ENCODE measurements at regions not wholly inside any gene's neighbourhood (a gene's known extent, or its start where the extent isn't known, plus 50 kb on each side); places are given as distances from the start of the nearest gene placed in this dataset.

DNA sequence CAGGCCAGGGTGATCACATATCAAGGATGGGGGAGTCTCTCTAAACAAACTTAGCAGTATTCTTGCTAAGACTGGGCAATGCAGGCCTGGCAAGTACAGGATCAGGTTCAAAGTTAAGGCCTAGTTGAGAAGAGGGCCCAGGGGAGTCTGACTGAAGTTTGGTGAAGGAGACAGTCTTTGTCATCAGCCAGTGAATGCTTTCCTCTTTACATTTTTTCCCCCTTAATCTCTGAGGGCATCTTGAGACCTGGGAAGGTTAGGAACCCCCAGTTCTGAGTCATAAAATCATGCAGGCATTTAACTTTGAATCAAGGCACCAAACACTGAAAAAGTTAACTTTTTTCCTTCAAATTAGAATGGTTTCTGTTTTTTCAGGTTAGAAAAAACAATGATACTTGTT, 311.5 kb downstream of the REEP3 start:
- Histone ChIP-seq H3K4me1 (ENCODE audit: control insufficient read depth, insufficient read depth, low read depth, low read length) (no peaks in the 10 kb centered on the region), H3K18ac (ENCODE audit: low read depth in 1 of 2, low read length in 2 of 2) (no peak overlapping the region), H2BK15ac (ENCODE audit: low read depth, poor library complexity, severe bottlenecking) (no peak overlapping the region), H3K27ac (ENCODE audit: low read length, poor library complexity, severe bottlenecking) (no peak overlapping the region), H3K79me1 (replicated peaks; ENCODE audit: low read length, poor library complexity, severe bottlenecking) (no peaks in the 10 kb centered on the region), H2BK12ac (ENCODE audit: low read length in 2 of 2) (no peak overlapping the region), H3K27me3 (ENCODE audit: control insufficient read depth in 1 of 2, insufficient read depth in 1 of 2, low read length in 2 of 2) (peaks cover 0 to 27% of the 10 kb centered on the region in 2 experiments), H3K4ac (ENCODE audit: low read depth in 1 of 2, low read length in 2 of 2) (no peak overlapping the region), H3K9ac (ENCODE audit: low read length) (no peak overlapping the region), H2AK5ac (ENCODE audit: low read length, severe bottlenecking) (no peak overlapping the region), H2AFZ (ENCODE audit: low read depth, low read length) (no peak overlapping the region), H4K8ac (ENCODE audit: low read length) (no peak overlapping the region), H3K14ac (ENCODE audit: low read length in 2 of 2) (no peak overlapping the region), H4K91ac (ENCODE audit: low read length) (no peak overlapping the region), H3K9me3 (ENCODE audit: control insufficient read depth, low read length) (no peaks in the 10 kb centered on the region), H2BK120ac (ENCODE audit: low read depth, low read length) (no peak overlapping the region), H3K36me3 (ENCODE audit: control insufficient read depth in 1 of 2, insufficient read depth in 2 of 2, low read depth in 1 of 2, low read length in 2 of 2) (no peaks in the 10 kb centered on the region), H3K23ac (ENCODE audit: low read length in 2 of 2) (no peak overlapping the region), H2BK5ac (ENCODE audit: low read depth, low read length, poor library complexity, severe bottlenecking) (no peak overlapping the region), H3K4me3 (ENCODE audit: insufficient read depth in 1 of 2, low read depth in 1 of 2, low read length in 2 of 2) (no peak overlapping the region), H3K4me2 (ENCODE audit: low read length, poor library complexity, severe bottlenecking) (no peak overlapping the region)
- DNase-seq = no peak

DNA sequence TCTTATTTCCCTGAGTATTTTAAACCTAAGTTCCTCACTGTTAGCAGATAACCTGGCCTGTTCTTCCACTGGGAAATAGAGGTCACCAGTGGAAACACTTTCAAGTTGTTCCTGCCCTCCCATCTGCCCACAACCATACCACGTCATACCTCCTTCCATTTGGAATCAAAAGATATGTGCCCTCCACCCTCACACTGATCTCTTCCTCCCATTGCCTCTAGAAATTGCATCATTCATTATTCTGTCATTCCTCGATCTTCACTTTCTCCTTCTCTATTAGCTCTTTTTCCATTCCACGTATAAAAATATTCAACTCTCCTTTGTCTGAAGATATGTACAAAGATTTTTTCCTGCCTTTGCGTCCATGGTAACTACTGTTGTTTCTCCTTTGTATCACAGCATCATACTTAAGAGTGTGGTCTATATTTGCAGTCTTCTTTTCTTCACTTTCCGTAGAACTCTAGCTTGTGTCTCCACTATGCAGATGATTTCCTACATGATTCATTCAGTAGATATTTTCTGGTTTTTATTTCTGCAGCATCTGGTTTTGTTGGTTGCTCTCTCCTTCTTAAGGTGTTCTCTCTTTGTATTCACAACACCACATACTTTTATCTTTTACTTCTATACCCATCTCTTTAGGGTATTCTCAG, 312.3 kb downstream of the REEP3 start:
- H3K79me1 ChIP-seq (replicated peaks; ENCODE audit: low read length, poor library complexity, severe bottlenecking) = no peaks in the 10 kb centered on the region
- no peak overlapping the region for H3K4me2 ChIP-seq (ENCODE audit: low read length, poor library complexity, severe bottlenecking)
- no peak for DNase-seq
- H3K14ac ChIP-seq (ENCODE audit: low read length in 2 of 2) = no peak overlapping the region
- H3K27ac ChIP-seq (ENCODE audit: low read length, poor library complexity, severe bottlenecking) = no peak overlapping the region
- no peak overlapping the region for H4K8ac ChIP-seq (ENCODE audit: low read length)
- H3K36me3 ChIP-seq (ENCODE audit: control insufficient read depth in 1 of 2, insufficient read depth in 2 of 2, low read depth in 1 of 2, low read length in 2 of 2) = no peaks in the 10 kb centered on the region
- H3K4me1 ChIP-seq (ENCODE audit: control insufficient read depth, insufficient read depth, low read depth, low read length) = no peaks in the 10 kb centered on the region
- H3K23ac ChIP-seq (ENCODE audit: low read length in 2 of 2) = no peak overlapping the region
- H2BK120ac ChIP-seq (ENCODE audit: low read depth, low read length) = no peak overlapping the region
- no peak overlapping the region for H3K4me3 ChIP-seq (ENCODE audit: insufficient read depth in 1 of 2, low read depth in 1 of 2, low read length in 2 of 2)
- no peak overlapping the region for H3K18ac ChIP-seq (ENCODE audit: low read depth in 1 of 2, low read length in 2 of 2)
- WGBS = 55% methylated on average over 3 of the region's 5 CpGs
- H2AFZ ChIP-seq (ENCODE audit: low read depth, low read length) = no peak overlapping the region
- H3K9ac ChIP-seq (ENCODE audit: low read length) = no peak overlapping the region
- H3K27me3 ChIP-seq (ENCODE audit: control insufficient read depth in 1 of 2, insufficient read depth in 1 of 2, low read length in 2 of 2) = peaks cover 0 to 24% of the 10 kb centered on the region in 2 experiments
- no peak overlapping the region for H2BK15ac ChIP-seq (ENCODE audit: low read depth, poor library complexity, severe bottlenecking)
- no peak overlapping the region for H3K4ac ChIP-seq (ENCODE audit: low read depth in 1 of 2, low read length in 2 of 2)
- no peak overlapping the region for H2BK5ac ChIP-seq (ENCODE audit: low read depth, low read length, poor library complexity, severe bottlenecking)
- H2AK5ac ChIP-seq (ENCODE audit: low read length, severe bottlenecking) = no peak overlapping the region
- no peak overlapping the region for H4K91ac ChIP-seq (ENCODE audit: low read length)
- H2BK12ac ChIP-seq (ENCODE audit: low read length in 2 of 2) = no peak overlapping the region
- no peaks in the 10 kb centered on the region for H3K9me3 ChIP-seq (ENCODE audit: control insufficient read depth, low read length)

- H3K14ac ChIP-seq (ENCODE audit: low read length in 2 of 2) = no peak overlapping the region
- no peak overlapping the region for H2AK5ac ChIP-seq (ENCODE audit: low read length, severe bottlenecking)
- no peak overlapping the region for H4K91ac ChIP-seq (ENCODE audit: low read length)
- H3K27ac ChIP-seq (ENCODE audit: low read length, poor library complexity, severe bottlenecking) = no peak overlapping the region
- no peaks in the 10 kb centered on the region for H3K4me1 ChIP-seq (ENCODE audit: control insufficient read depth, insufficient read depth, low read depth, low read length)
- H2BK15ac ChIP-seq (ENCODE audit: low read depth, poor library complexity, severe bottlenecking) = no peak overlapping the region
- H4K8ac ChIP-seq (ENCODE audit: low read length) = no peak overlapping the region
- no peak overlapping the region for H3K23ac ChIP-seq (ENCODE audit: low read length in 2 of 2)
- no peak overlapping the region for H2BK12ac ChIP-seq (ENCODE audit: low read length in 2 of 2)
- WGBS = 92% methylated on average over 3 of the region's 4 CpGs
- no peaks in the 10 kb centered on the region for H3K36me3 ChIP-seq (ENCODE audit: control insufficient read depth in 1 of 2, insufficient read depth in 2 of 2, low read depth in 1 of 2, low read length in 2 of 2)
- no peak overlapping the region for H3K4me3 ChIP-seq (ENCODE audit: insufficient read depth in 1 of 2, low read depth in 1 of 2, low read length in 2 of 2)
- H3K27me3 ChIP-seq (ENCODE audit: control insufficient read depth in 1 of 2, insufficient read depth in 1 of 2, low read length in 2 of 2) = peaks cover 22 to 29% of the 10 kb centered on the region in 2 experiments
- no peak overlapping the region for H3K4ac ChIP-seq (ENCODE audit: low read depth in 1 of 2, low read length in 2 of 2)
- no peak overlapping the region for H2BK120ac ChIP-seq (ENCODE audit: low read depth, low read length)
- no peak overlapping the region for H3K4me2 ChIP-seq (ENCODE audit: low read length, poor library complexity, severe bottlenecking)
- H3K9me3 ChIP-seq (ENCODE audit: control insufficient read depth, low read length) = no peaks in the 10 kb centered on the region
- no peak overlapping the region for H3K9ac ChIP-seq (ENCODE audit: low read length)
- no peak overlapping the region for H3K18ac ChIP-seq (ENCODE audit: low read depth in 1 of 2, low read length in 2 of 2)
- H2AFZ ChIP-seq (ENCODE audit: low read depth, low read length) = no peak overlapping the region
- H3K79me1 ChIP-seq (replicated peaks; ENCODE audit: low read length, poor library complexity, severe bottlenecking) = no peaks in the 10 kb centered on the region
- no peak for DNase-seq
- H2BK5ac ChIP-seq (ENCODE audit: low read depth, low read length, poor library complexity, severe bottlenecking) = no peak overlapping the region
These were observed 315.7 kb downstream of the REEP3 start for GRCh38 chr10:63836666-63837442.

- H3K79me1 ChIP-seq (replicated peaks; ENCODE audit: low read length, poor library complexity, severe bottlenecking) = no peaks in the 10 kb centered on the region
These were observed 320.6 kb downstream of the REEP3 start for GRCh38 chr10:63841761-63842160.

More at GRCh38 chr10:63841761-63842160, 320.6 kb downstream of the REEP3 start:
- no peak for DNase-seq
- H2BK5ac ChIP-seq (ENCODE audit: low read depth, low read length, poor library complexity, severe bottlenecking) = no peak overlapping the region
- no peak overlapping the region for H3K23ac ChIP-seq (ENCODE audit: low read length in 2 of 2)
- no peak overlapping the region for H3K4me3 ChIP-seq (ENCODE audit: insufficient read depth in 1 of 2, low read depth in 1 of 2, low read length in 2 of 2)
- no peak overlapping the region for H4K8ac ChIP-seq (ENCODE audit: low read length)
- no peak overlapping the region for H3K27ac ChIP-seq (ENCODE audit: low read length, poor library complexity, severe bottlenecking)
- H2AFZ ChIP-seq (ENCODE audit: low read depth, low read length) = no peak overlapping the region
- H3K36me3 ChIP-seq (ENCODE audit: control insufficient read depth in 1 of 2, insufficient read depth in 2 of 2, low read depth in 1 of 2, low read length in 2 of 2) = no peaks in the 10 kb centered on the region
- no peak overlapping the region for H4K91ac ChIP-seq (ENCODE audit: low read length)
- no peak overlapping the region for H3K9ac ChIP-seq (ENCODE audit: low read length)
- no peak overlapping the region for H3K4ac ChIP-seq (ENCODE audit: low read depth in 1 of 2, low read length in 2 of 2)
- no peak overlapping the region for H2BK120ac ChIP-seq (ENCODE audit: low read depth, low read length)
- no peak overlapping the region for H3K14ac ChIP-seq (ENCODE audit: low read length in 2 of 2)
- WGBS = 87% methylated on average over 5 of the region's 5 CpGs
- no peak overlapping the region for H2BK12ac ChIP-seq (ENCODE audit: low read length in 2 of 2)
- H3K4me2 ChIP-seq (ENCODE audit: low read length, poor library complexity, severe bottlenecking) = no peak overlapping the region
- H3K27me3 ChIP-seq (ENCODE audit: control insufficient read depth in 1 of 2, insufficient read depth in 1 of 2, low read length in 2 of 2) = peaks cover 22 to 36% of the 10 kb centered on the region in 2 experiments
- H3K4me1 ChIP-seq (ENCODE audit: control insufficient read depth, insufficient read depth, low read depth, low read length) = no peaks in the 10 kb centered on the region
- H2BK15ac ChIP-seq (ENCODE audit: low read depth, poor library complexity, severe bottlenecking) = no peak overlapping the region
- H3K18ac ChIP-seq (ENCODE audit: low read depth in 1 of 2, low read length in 2 of 2) = no peak overlapping the region
- H2AK5ac ChIP-seq (ENCODE audit: low read length, severe bottlenecking) = no peak overlapping the region
- H3K9me3 ChIP-seq (ENCODE audit: control insufficient read depth, low read length) = peaks cover 4% of the 10 kb centered on the region

Measured in mesenchymal stem cell (in vitro differentiated cells and primary cell).